Putamen (tissue), 1 donor: ENCODE measurements at regions not wholly inside any gene's neighbourhood (a gene's known extent, or its start where the extent isn't known, plus 50 kb on each side); places are given as distances from the start of the nearest gene placed in this dataset.
"Not testable (repeated sequence)": the region's sequence is repeated elsewhere in the genome, so short reads cannot be mapped to it uniquely, and the experiment has no call there.

Source experiments
- DNase-seq: peaks from one replicate; pipeline ENCODE4 v3.0.0-alpha.2; 2016; ENCODE audit warnings: low spot score

- DNase-seq = no peak
Observed at GRCh38 chr22:26806445-26807175, 149.2 kb downstream of the MIAT start.

DNA sequence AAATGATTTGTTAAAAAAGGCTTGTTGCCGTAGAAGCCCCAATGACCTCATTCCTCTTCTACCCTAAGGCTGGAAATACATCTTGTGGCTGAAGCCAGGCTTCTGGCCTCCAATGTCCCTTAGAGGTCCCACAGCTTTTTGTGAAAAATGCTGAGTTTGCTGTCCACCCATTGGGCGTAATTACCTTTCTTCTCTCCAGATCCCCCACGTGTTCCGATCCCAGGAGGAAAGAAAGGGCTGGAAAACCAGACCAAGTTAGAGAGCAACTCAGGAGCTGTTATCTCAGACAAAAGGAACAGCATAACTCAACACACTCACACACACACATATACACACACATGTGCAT, 154.2 kb downstream of the MIAT start:
- DNase-seq = no peak

DNA sequence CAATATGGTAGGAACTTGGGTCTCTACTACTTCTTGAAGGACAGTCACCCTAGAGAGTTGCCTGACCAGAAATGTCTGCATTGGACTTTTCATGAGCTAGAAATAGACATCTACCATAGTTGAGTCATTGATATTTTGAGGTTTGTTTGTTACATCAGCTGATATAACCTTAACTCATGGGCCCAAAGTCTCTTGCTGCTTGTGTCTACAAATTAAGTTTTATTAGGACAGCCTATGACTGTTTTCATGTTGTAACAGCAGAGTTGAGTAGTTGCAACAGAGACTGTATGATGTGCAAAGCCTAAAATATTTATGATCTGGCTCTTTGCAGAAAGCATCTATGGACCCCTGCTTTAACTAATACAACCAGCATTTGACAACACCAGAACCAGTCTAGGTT, 155.3 kb downstream of the MIAT start:
- no peak for DNase-seq

- no peak for DNase-seq
Observed at GRCh38 chr22:26816726-26817125, 159.3 kb downstream of the MIAT start.

DNA sequence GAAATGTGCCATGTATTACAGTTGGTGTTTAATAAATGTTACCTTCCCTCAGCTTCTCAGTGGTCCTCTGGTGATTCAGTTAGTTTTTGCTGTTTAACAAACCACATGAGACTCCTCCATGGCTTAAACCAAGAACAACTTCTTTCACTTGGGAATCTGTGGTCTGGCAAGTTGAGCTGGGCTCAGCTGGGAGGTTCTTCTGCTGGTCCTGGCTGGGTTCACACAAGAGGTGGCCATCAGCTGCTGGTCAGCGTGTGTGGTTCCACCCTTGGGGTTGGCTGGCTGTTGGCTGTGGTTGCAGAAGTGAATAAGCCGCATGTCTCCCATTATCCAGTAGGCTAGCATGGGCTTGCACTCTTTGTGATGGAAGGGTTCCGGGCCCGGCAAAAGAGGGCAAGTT, 160.5 kb downstream of the MIAT start:
- DNase-seq = no peak

- no peak for DNase-seq
Observed at GRCh38 chr22:26821854-26822253, 164.5 kb downstream of the MIAT start.

DNA sequence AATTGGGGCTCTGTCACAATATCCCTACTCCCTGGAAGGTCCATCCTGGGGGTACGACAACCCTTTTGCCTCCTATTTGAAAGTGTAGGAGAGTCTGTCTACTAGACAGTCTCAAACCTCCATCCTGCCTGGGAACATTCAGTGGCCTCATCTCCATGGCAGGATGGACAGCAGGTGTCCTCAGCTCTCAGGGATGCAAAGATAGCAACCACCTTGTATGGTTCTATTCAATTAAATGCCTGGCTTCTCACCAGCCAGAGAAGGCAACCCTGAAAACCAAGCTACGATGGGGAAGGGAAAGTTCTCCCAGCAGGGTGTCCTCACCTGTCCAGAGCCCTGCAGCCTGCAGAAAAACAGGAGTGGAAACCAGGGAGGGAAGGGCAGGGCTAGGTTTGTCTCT, 164.9 kb downstream of the MIAT start:
- DNase-seq = no peak

DNA sequence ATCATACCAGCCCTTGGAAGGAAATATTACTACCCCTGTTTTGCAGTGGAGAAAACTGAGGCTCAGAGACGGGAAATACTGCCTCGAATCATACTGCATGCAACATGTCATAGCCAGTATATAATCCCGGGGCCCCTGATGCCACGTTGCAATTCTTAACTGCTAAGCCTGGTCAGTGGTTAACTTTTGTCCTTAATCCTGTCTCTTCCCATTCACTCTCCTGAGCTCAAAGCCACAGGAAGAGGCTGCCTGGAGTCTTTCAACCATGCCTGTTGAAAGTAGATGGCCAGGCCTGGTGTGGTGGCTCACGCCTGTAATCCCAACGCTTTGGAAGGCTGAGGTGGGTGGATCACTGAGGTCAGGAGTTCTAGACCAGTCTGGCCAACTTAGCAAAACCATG, 166.6 kb downstream of the MIAT start:
- no peak for DNase-seq

DNA sequence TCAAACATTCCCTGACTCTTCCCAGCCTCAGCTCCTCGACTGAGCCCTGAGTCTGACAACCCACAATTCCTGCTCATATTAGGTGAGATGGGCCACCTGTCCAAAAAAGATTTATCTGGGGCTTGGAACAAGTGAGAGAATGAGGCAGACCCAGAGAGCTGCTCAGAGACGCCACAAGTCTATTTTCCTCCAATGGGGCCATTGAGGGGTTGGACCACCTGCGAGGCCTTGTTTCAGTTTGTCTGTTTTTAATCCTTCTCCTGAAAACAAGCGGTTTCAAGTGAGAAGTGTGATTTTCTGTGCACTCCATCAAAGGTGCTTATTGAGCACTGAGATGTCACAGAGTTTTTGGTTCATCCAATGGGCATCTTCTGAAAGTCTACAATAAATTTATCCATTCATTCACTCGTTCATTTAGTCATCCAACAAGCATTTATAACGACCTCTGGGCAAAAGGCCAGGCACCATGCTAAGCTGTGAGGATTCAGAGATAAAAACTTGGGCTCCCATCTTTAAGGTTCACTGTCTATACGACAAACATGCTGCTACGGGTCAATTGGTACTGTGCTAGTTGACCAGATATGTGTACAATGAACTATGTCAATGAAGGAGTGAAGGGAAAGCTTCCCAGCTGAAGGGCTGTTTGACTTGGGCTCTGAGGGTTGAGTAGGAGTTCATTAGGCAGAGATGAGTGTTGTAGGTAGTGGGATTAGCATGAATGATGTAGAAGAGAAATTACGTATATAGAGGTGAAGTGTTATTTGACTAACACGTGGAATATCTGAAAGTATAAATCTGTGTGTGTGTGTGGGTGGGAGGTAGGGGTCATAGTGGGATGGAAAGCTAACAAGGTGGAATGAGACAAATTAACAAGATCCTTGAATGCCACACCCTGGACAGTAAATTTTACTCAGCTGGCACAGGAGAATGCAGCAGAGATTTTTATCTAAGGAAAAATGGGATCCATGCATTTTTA, 168.9 kb downstream of the MIAT start:
- no peak for DNase-seq

- DNase-seq = no peak
Observed at GRCh38 chr22:26827611-26828010, 170.2 kb downstream of the MIAT start.

- no peak for DNase-seq
Observed at GRCh38 chr22:26828311-26828710, 170.9 kb downstream of the MIAT start.

GRCh38 chr22:26830837-26831236, 173.4 kb downstream of the MIAT start:
- DNase-seq = no peak

- no peak for DNase-seq
Observed at GRCh38 chr22:26835023-26835422, 177.6 kb downstream of the MIAT start.

- no peak for DNase-seq
Observed at GRCh38 chr22:26835929-26836528, 178.6 kb downstream of the MIAT start.

GRCh38 chr22:26837784-26838470, 180.5 kb downstream of the MIAT start:
- no peak for DNase-seq

DNA sequence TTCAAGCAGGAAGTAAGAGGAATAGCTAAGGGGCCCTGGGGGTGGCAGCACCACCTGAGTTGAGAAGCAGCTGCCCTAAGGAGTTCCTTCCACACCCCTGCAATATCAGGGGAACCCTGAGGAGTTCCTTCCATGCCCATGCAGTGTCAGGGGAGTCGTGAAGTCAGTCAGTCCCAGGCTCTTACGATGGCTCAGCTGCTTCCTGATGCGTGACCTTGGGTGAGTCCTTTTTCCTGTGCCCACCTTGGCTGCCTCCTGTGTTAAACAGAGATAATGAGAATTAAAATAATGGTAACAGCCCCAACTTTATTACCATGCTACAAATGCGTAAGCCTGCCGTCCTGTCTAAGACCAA, 181.1 kb downstream of the MIAT start:
- DNase-seq = no peak

DNA sequence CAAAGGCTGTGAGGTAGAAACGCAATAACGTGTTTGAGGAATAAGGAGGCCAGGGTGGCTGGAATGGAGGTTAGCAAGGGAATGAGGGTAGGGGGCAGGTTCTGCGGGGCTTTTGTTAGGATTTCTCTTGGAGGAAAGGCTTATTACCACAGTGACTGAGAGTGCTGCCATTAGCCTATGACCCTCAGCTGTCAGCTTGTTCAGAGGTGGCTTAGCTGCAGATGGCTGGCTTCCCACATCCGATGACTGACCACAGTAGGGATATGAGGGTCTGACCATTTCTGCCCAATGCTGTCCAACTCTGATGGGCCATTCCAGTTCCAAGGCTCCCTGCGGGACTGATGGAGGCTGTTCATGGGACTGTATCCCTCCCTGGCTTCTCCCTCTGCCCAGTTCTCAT, 181.8 kb downstream of the MIAT start:
- no peak for DNase-seq

DNA sequence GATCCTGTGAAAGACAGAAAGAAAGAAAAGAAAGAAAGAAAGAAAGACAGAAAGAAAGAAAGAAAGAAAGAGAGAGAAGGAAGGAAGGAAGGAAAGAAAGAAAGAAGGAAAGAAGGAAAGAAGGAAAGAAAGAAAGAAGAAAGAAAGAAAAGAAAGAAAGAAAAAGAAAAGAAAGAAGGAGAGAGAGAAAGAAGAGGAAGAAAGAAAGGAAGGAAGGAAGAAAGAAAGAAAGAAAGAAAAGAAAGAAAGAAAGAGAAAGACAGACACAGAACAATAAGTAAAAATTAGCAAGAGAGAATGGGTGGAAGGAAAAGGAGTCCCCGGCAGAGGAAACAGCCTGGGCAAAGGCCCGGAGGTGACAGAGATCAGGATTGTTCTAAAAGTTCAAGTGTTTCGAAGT, 183.4 kb downstream of the MIAT start:
- DNase-seq = not testable (repeated sequence)

GRCh38 chr22:26842103-26842502, 184.7 kb downstream of the MIAT start:
- no peak for DNase-seq

DNA sequence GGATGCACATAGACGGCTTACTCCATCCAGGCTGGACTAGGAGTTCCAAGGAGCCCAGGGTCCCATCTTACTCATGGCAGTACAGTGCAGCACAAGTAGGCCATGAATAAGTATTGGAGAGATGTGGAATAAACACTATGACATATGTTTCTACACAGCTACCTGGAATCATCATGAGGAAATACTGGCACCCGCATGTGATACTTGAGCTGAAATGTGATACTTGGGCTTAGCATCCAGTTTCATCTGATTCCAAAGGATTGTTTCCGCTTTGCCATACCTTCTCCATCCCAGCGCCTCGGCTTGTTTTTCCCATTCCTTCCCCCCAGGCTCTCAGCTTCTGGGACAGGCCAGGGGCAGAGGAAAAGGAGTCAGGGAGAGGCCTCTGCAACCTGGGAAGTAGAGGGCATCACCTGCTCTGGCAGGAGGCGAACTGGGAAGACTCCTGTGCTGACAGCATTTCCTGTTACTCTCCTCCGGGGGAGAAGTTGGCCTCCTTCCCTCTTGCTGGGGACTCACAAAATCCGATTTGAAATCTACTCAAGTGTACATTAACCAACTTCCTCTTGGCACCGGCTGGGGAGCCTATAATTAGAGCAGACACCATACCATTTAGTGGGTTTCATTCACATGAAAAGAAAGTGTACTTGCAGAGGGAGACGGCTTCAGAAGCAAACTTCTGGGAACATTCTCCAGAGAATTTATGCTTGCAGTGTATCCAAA, 187.8 kb downstream of the MIAT start:
- DNase-seq = no peak

- DNase-seq = no peak
Observed at GRCh38 chr22:26846076-26846475, 188.7 kb downstream of the MIAT start.

DNA sequence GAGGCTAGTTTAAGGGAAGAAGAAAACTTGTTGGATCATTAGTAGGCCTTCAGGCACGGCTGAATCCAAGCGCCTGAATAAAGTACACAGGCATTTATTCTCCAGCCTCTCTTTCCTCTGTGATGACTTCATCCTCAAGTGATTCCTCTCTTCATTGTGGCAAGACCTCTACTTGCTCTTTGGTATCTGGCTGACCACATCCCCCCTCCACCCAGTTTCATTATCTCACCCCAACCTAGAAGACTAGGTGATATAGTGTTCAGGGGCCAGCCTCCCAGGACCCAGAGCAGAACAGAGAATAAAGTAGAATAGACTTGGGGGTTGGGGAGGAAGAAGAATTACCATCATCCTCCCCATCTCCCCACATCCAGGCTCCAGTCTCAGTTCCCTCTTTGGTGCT, 189.3 kb downstream of the MIAT start:
- no peak for DNase-seq
